HG02798 (cell line): ENCODE measurements at regions not wholly inside any gene's neighbourhood (a gene's known extent, or its start where the extent isn't known, plus 50 kb on each side); places are given as distances from the start of the nearest gene placed in this dataset.

Experiments
- ATAC-seq: cut with Tn5 transposase; IDR thresholded peaks from one replicate; pipeline ENCODE4 v1.9.1; 2021; ENCODE audit warnings: mild to moderate bottlenecking; ENCODE audit not compliant: unreplicated experiment, poor library complexity

GRCh38 chr14:100398044-100398443, 74.9 kb downstream of the SLC25A47 start:
- ATAC-seq: no peak

GRCh38 chr14:100399052-100399849, 76.1 kb downstream of the SLC25A47 start:
- no peak for ATAC-seq

- ATAC-seq: no peak
These were observed 77.0 kb downstream of the SLC25A47 start for GRCh38 chr14:100400115-100400514.

DNA sequence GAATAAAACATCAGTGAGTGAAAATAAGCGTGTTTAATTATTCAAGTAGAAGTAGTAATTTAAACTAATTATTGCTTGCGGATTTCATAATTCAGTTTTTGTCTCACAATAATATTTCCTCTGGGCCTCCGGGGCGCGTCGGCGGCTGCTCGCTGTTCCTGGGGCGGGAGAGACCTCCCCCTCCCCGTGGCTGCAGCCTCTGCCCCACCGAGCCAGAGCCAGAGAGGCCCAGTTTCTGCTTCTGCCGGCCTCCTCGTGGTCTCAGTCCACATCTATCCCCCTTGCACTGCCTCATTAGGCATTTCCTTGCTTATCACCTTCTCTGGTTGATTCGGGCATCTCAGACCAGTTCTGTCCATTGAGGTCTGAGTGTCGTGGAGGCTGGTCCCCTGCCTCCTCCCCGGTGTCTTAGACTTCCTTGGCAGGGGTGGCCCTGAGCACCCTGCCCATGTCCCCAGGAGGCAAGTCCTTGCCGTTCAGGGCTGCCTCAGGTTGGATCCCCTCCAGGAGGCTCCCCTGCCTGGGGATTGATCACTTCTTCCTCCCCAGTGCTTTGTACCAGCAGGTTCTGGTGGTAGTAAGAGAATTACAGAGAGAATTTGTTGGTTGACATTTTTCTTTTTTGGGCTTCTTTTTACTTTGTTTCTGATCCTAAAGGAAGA, 78.0 kb downstream of the SLC25A47 start:
- ATAC-seq: no peak

DNA sequence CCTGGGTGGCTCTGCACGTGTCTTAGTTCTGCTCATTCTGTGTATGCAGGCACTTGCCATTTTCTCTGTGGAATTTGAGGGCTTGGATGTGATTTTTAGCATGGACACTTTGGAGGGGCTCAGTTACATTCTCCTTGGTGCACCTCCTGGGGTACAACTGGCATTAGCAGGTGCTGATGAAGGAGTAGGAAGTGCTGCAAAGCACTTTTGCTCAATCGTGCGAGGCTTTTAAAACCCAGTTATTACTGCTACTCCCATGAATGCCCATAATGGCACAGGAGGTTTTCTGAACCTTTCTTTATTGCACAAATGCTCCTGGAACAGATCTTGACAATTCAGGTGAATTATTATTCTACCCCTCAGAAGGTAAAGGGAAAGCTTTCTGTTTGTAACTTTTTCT, 78.7 kb downstream of the SLC25A47 start:
- no peak for ATAC-seq

DNA sequence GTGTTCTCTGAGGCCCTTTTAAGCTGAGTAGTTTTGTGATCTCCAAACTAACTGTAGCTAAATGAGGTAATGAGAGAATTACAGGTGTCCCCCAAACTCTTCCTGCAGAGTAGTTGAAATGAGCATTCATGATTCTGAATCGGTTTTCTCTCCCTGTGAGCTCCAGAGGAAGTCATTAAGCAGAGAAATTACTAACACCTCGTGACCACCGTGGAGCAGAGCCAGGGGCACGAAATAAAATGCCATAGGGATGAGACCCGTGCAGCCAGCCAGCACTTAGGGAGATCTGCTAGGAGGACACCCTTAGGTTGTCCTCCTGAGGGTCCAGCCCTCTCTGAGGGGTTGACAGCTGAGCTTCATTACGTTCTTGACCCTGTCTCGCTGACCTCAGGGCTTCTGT, 79.5 kb downstream of the SLC25A47 start:
- ATAC-seq: no peak

DNA sequence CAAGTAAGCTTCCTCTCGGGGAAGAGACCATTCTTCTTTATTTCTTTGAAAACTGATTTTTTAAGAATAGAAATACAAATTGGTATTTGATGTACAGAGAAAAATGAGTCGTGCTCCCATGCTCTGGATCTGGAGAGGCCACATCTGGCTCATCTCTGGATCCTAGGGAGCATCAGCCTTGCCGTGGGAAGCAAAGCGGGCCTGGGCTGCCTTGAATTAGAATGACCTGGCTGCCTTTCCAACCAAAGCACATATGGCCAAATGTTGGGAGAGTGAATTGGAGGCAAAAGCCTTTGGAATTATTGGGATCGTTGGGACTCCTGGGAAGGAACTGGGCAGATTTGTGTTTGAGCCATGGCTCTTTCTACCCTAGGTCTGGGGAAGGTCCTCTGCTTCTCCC, 80.0 kb downstream of the SLC25A47 start:
- no peak for ATAC-seq

- ATAC-seq: no peak
These were observed 80.7 kb downstream of the SLC25A47 start for GRCh38 chr14:100403802-100404365.

DNA sequence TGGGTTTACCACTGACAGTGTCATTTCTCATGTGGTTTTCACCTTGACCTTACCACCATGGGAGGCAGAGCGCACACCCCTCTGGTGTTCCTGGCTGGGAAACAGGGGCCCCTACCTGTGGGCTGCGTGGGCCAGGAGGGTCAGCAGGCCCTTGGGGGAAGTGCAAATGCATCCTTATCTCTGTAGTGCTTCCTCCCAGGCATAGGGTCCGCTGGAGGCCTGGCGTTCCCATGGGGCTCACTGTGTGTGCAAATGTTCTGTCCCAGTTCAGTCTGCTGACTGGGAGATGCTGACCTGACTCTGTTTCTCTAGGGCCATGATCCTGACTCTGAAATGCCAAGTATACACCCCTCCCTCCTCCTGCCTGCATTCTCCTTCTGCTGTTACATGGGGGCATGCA, 81.3 kb downstream of the SLC25A47 start:
- no peak for ATAC-seq

DNA sequence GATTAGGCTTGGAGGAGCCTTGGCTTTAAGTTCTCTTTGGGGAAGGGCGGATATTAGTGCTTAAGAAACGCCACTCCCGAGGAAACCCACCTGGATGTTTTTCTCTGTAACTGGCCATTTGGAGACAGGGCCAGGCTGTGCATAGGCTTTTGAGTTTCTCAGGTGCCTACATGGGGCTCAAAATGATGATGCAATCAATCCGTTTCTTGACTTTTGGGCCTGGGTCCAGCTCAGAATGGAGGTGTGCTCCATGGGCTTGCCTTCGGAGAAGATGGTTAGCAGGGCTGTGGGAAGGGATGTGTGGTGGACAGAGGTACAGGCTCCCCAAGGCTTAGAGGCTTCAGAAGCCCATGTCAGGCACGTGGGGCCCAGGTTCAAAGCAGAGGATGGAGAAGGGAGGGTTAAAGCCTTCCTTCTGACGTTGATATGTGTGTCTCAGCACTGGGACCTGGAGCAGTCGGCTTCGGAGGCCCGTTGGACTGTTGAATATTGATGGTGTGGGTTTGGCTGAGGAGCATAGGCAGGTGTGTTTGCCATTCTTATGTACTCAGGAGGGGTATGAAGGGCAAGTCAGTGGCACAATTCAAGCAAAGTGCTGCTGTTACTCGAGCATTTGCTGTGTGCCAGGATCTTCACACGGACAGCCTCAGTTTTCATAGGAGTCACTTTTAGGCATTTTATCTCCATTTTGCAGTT, 82.8 kb downstream of the SLC25A47 start:
- no peak for ATAC-seq

- ATAC-seq: no peak
These were observed 83.5 kb downstream of the SLC25A47 start for GRCh38 chr14:100406505-100407131.

- no peak for ATAC-seq
These were observed 84.4 kb downstream of the SLC25A47 start for GRCh38 chr14:100407376-100408102.

DNA sequence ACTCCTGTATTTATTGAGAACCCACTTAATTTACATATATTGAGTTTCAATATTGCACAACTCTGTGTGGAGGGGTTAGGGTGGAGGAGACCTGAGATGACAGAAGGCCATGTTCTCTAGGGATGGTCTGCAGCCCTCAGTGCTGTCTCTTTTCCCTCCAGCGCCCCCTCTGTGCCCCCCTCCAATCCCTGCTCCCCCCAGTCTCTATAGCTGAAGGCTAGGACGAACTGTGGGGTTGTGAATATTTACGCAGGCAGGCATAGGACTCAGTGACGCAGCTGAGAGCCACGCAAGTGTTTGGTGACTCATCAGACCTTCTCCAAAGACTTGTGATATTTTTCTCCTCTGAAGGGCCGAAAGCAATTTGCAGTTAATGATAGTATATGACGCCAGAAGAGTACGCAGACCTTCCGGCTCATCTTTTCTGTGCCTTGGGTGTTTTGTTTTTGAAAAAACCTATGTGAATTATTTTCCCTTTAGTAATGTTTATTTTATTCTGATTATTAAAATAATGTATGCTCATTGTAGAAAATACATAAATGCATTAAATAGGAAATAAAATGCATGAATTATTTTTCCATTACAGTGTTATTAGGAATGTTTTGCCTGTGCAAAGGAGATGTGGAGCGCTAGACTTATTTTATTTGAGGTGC, 85.3 kb downstream of the SLC25A47 start:
- no peak for ATAC-seq

DNA sequence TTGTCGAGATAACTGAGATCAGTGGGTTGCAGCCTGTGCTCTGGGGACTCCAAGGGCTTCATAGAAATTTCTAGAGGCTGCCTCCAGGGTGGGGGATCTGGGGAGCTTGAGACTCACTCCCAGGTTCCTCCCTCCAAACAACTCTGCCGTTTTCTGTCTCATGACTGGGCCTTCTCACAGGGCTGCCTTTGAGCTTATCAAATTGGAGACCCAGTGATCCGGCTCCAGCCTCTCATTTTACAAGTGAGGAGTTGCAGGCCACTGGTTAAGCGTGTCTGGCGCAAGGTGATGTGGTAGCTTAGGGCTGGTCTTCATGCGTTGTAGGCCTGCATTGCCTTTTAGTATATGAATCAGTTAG, 85.8 kb downstream of the SLC25A47 start:
- ATAC-seq: no peak

DNA sequence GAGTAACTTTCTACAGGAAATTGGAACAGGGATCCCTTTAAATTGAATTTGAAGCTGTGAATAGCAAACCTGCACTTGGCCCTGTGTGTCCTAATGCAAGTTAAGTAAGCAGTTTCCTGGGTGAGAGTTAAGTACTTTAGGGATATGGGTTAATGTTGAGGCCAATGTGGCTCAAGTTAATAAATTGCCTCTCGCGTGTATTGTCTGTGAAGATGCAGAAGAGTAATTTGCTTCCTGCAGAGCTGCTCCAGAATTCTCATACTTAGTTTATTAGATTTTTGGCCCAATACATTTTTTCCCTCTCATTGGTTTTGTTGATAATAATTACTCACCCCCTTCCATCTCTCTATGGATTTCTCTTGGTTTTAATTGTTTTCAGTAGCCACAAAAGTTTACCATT, 86.5 kb downstream of the SLC25A47 start:
- no peak for ATAC-seq

GRCh38 chr14:100410056-100410565, 87.0 kb downstream of the SLC25A47 start:
- no peak for ATAC-seq

GRCh38 chr14:100413699-100414098, 90.6 kb downstream of the SLC25A47 start:
- ATAC-seq: no peak

- ATAC-seq: no peak
These were observed 92.1 kb downstream of the SLC25A47 start for GRCh38 chr14:100415226-100415625.

- ATAC-seq: no peak
These were observed 93.0 kb downstream of the SLC25A47 start for GRCh38 chr14:100416081-100416680.
